ENCODE measurements at regions not wholly inside any gene's neighbourhood (a gene's known extent, or its start where the extent isn't known, plus 50 kb on each side); places are given as distances from the start of the nearest gene placed in this dataset.
A peak's percentile ranks its signal among the peaks of the same experiment; 100 is the strongest.

- H3K79me2 ChIP-seq (ENCODE audit: control insufficient read depth, insufficient read depth, low read length) = no peaks in the 10 kb centered on the region
- no peaks in the 10 kb centered on the region for H4K20me1 ChIP-seq (replicated peaks; ENCODE audit: control insufficient read depth, insufficient read depth, low read length)
- intact Hi-C loops (cut with micrococcal nuclease) = no loop called here
- in situ Hi-C loops (cut with MboI) = no loop called here
- FAIRE-seq = no peak
- no peak overlapping the region for H3K4me3 ChIP-seq
- H3K9me1 ChIP-seq (ENCODE audit: control insufficient read depth, insufficient read depth, low read length) = no peaks in the 10 kb centered on the region
- no peak overlapping the region for H3K4me2 ChIP-seq (ENCODE audit: insufficient read depth, low read length)
- ChIA-PET CTCF (ENCODE audit: low intra/inter-chr PET ratio) (no interaction called here), POLR2A (no interaction called here)
- no peaks in the 10 kb centered on the region for H3K4me1 ChIP-seq (replicated peaks in 1 of 2; ENCODE audit: control insufficient read depth in 2 of 2, insufficient read depth in 2 of 2, low read length in 2 of 2)
- no TSS peak for BruUV-seq (replicated peaks)
- no peaks in the 10 kb centered on the region for H3K27me3 ChIP-seq (ENCODE audit: control insufficient read depth in 2 of 2, insufficient read depth in 2 of 2, low read length in 2 of 2)
- H3K9ac ChIP-seq (ENCODE audit: insufficient read depth in 1 of 2, low read depth in 2 of 2, low read length in 2 of 2) = no peak overlapping the region
- H3K9me3 ChIP-seq (replicated peaks; ENCODE audit: control insufficient read depth, insufficient read depth, low read depth, low read length) = no peaks in the 10 kb centered on the region
- no peak overlapping the region for H2AFZ ChIP-seq (ENCODE audit: low read depth, low read length)
- H3K27ac ChIP-seq (ENCODE audit: extremely low read depth, low read depth, low read length) = no peak overlapping the region
- TF ChIP-seq KLF6 (CRISPR knock-in tag; IDR thresholded peaks at IDR 0.05; ENCODE audit: borderline replicate concordance) (no peak), CEBPB (tag; IDR thresholded peaks at IDR 0.05) (peak; percentile 48), CEBPG (CRISPR knock-in tag; IDR thresholded peaks at IDR 0.05) (no peak), CEBPG (tag; conservative IDR thresholded peaks at IDR 0.05 in 1 of 2, IDR thresholded peaks at IDR 0.05 in 1 of 2) (peak; percentile 32 to 73; a peak in 2 of 4 replicates)
- H3K36me3 ChIP-seq (ENCODE audit: control insufficient read depth, insufficient read depth, low read length) = no peaks in the 10 kb centered on the region
- DNase-seq (ENCODE audit: extremely low read depth in 1 of 4, low spot score in 3 of 4) = no peak
- no peak for ATAC-seq
These were observed 612.7 kb downstream of the TBL1XR1 start for GRCh38 chr3:176584413-176585176.

GRCh38 chr3:176583956-176584355 lies 613.3 kb downstream of the TBL1XR1 start:
- H3K9me1 ChIP-seq (ENCODE audit: control insufficient read depth, insufficient read depth, low read length) = no peaks in the 10 kb centered on the region
- TF ChIP-seq CXXC5 (CRISPR knock-in tag; IDR thresholded peaks at IDR 0.05) = no peak
- TF ChIP-seq TEAD1 (CRISPR knock-in tag; IDR thresholded peaks at IDR 0.05) = no peak
- no peak for TF ChIP-seq NEUROD1 (IDR thresholded peaks at IDR 0.05; ENCODE audit: borderline replicate concordance, low read depth, low read length, partially characterized antibody)
- TF ChIP-seq ZNF3 (CRISPR knock-in tag; IDR thresholded peaks at IDR 0.05) = no peak
- no peak for TF ChIP-seq CEBPB (tag; IDR thresholded peaks at IDR 0.05)

More at GRCh38 chr3:176583956-176584355, 613.3 kb downstream of the TBL1XR1 start:
- H3K79me2 ChIP-seq (ENCODE audit: control insufficient read depth, insufficient read depth, low read length) = no peaks in the 10 kb centered on the region
- no peak for ATAC-seq
- H2AFZ ChIP-seq (ENCODE audit: low read depth, low read length) = no peak overlapping the region
- ChIA-PET POLR2A (interaction anchor here (1.0 kb wide), 1 partner anchor 77 kb away, joined by 3 read pairs; no protein-coding TSS in a partner anchor), CTCF (ENCODE audit: low intra/inter-chr PET ratio) (no interaction called here)
- intact Hi-C loops (cut with micrococcal nuclease) = no loop called here
- no peaks in the 10 kb centered on the region for H3K27me3 ChIP-seq (ENCODE audit: control insufficient read depth in 2 of 2, insufficient read depth in 2 of 2, low read length in 2 of 2)
- no TSS peak for BruUV-seq (replicated peaks)
- H3K4me1 ChIP-seq (replicated peaks in 1 of 2; ENCODE audit: control insufficient read depth in 2 of 2, insufficient read depth in 2 of 2, low read length in 2 of 2) = no peaks in the 10 kb centered on the region
- H3K27ac ChIP-seq (ENCODE audit: extremely low read depth, low read depth, low read length) = no peak overlapping the region
- no peak for DNase-seq (ENCODE audit: extremely low read depth in 1 of 4, low spot score in 3 of 4)
- no peaks in the 10 kb centered on the region for H3K9me3 ChIP-seq (replicated peaks; ENCODE audit: control insufficient read depth, insufficient read depth, low read depth, low read length)
- in situ Hi-C loops (cut with MboI) = no loop called here
- no peak overlapping the region for H3K4me2 ChIP-seq (ENCODE audit: insufficient read depth, low read length)
- no peaks in the 10 kb centered on the region for H4K20me1 ChIP-seq (replicated peaks; ENCODE audit: control insufficient read depth, insufficient read depth, low read length)
- FAIRE-seq = no peak
- WGBS (ENCODE audit: insufficient coverage, low coverage, missing lambda C conversion rate) = 0% methylated on average over 1 of the region's 1 CpG
- no peaks in the 10 kb centered on the region for H3K36me3 ChIP-seq (ENCODE audit: control insufficient read depth, insufficient read depth, low read length)
- H3K4me3 ChIP-seq = no peak overlapping the region
- H3K9ac ChIP-seq (ENCODE audit: insufficient read depth in 1 of 2, low read depth in 2 of 2, low read length in 2 of 2) = no peak overlapping the region

Measured in K562 (cell line).